Fibroblast of lung (primary cell): ENCODE measurements at regions not wholly inside any gene's neighbourhood (a gene's known extent, or its start where the extent isn't known, plus 50 kb on each side); places are given as distances from the start of the nearest gene placed in this dataset.

Source experiments
- EZH2 ChIP-seq: IDR thresholded peaks from 2 replicates; pipeline ENCODE4 v1.5.1; 2012; ENCODE audit warnings: low read length, control low read depth, mild to moderate bottlenecking; ENCODE audit errors: missing control alignments
- TF ChIP-seq, protein P1 (sequence below), 2 donors: IDR thresholded peaks in 1 of 2; conservative IDR thresholded peaks in 1 of 2; 1 replicate in 1 of 2; 2 replicates in 1 of 2; pipeline ENCODE4 v1.5.1; 2011 to 2012; ENCODE audit warnings: low read length in 2 of 2, control low read depth in 1 of 2, inconsistent platforms in 1 of 2, low read depth in 1 of 2, mild to moderate bottlenecking in 1 of 2

DNA sequence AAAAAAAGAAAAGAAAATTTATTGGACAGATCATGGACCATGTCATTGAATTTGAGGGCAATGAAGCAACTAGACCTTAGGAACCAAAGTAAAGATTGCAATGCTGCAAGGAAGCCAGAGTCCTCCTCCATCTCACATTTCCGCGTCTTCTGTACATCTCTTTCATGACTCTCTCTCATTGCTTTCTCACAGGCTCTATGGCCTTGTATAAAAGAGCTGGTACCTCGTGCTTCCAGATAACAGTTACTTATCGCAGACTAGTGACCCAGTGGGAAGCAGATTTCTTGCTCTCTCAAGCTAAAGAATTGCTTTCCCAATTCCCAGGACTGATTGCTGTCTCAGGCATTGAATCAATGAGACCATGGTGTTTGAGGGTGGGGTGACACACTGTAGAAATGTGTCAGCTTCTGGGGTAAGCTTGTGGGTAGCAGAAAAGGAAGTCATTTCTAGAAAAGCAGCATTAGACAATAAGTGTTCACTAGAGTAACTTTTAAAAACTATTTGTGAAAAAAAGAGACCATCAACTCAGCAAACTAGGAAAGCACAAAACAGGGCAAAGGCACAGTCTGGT lies 635.3 kb downstream of the UTRN start:
- TF ChIP-seq, protein P1, sequence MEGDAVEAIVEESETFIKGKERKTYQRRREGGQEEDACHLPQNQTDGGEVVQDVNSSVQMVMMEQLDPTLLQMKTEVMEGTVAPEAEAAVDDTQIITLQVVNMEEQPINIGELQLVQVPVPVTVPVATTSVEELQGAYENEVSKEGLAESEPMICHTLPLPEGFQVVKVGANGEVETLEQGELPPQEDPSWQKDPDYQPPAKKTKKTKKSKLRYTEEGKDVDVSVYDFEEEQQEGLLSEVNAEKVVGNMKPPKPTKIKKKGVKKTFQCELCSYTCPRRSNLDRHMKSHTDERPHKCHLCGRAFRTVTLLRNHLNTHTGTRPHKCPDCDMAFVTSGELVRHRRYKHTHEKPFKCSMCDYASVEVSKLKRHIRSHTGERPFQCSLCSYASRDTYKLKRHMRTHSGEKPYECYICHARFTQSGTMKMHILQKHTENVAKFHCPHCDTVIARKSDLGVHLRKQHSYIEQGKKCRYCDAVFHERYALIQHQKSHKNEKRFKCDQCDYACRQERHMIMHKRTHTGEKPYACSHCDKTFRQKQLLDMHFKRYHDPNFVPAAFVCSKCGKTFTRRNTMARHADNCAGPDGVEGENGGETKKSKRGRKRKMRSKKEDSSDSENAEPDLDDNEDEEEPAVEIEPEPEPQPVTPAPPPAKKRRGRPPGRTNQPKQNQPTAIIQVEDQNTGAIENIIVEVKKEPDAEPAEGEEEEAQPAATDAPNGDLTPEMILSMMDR (conservative IDR thresholded peaks at IDR 0.05 in 1 of 2, IDR thresholded peaks at IDR 0.05 in 1 of 2; ENCODE audit: low read depth in 1 of 2, low read length in 2 of 2) = no peak
- TF ChIP-seq EZH2 = no peak
